GM18873 (cell line): ENCODE measurements at regions not wholly inside any gene's neighbourhood (a gene's known extent, or its start where the extent isn't known, plus 50 kb on each side); places are given as distances from the start of the nearest gene placed in this dataset.

Experiments used
- ATAC-seq: cut with Tn5 transposase; IDR thresholded peaks from one replicate; pipeline ENCODE4 v1.9.1; 2021; ENCODE audit warnings: mild to moderate bottlenecking, moderate library complexity, moderate number of reproducible peaks; ENCODE audit not compliant: unreplicated experiment, low FRiP score

GRCh38 chr18:42258301-42258965 lies 303.4 kb downstream of the PIK3C3 start:
- no peak for ATAC-seq

DNA sequence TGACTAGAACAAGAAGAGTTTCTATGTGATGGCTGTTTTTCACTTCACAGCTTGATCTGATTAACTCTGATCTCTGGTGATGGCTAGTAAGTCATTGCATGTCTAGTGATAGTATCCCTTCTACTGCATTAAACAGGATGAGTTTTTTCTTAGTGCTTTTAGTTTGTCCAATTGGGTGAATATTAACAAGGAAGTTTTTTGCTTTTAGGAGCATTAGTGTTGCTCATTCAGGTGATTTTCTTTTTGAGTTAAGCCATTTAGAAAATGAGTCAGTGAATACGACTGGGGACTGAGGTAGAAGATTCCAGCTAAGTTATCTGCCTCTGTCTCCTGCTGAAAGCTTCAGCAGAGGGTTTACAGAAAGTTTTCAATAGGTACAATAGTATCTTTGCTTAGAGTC lies 306.7 kb downstream of the PIK3C3 start:
- no peak for ATAC-seq

DNA sequence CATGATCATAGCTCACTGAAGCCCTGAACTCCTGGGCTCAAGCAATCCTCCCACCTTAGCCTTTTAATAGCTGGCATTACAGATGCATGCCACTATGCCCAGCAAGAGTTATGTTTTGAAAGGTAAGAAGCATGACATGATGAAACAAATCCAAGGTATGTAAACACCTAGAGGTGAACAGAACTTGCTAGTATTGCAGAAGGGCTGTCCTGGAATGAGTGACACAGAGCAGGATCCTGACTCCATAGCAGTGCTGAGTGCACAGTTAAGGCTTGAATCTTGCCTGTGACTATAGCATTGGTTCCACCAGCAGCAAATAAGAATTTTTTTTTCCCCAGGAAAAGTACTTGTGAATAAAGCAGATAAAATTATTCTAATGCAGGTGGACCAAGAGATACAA lies 309.5 kb downstream of the PIK3C3 start:
- no peak for ATAC-seq

DNA sequence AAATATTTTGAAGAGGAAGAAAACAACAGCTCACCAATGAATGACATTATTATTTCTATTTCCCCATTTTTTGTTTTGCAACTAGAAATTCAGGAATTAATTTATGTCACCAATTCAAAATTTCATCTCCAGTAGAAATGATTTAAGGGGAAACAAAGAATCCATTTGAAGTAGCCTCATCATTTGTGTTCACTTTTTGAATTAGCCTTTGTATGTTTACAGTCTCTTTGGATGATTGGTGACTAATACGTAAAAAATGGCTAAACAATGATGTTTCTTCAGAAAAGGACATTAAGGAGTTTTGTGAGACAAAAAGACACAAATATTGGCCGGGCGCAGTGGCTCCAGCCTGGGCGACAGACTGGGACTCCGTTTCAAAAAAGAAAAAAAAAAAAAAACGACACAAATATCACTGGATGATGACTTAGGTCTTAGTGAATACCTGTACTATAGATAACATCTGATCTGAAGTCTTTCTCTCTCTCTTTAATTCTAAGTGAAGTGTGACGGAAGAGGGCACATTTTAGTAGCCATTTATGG lies 313.2 kb downstream of the PIK3C3 start:
- no peak for ATAC-seq

- ATAC-seq, result no peak
These were observed 313.8 kb downstream of the PIK3C3 start for GRCh38 chr18:42268798-42269197.

DNA sequence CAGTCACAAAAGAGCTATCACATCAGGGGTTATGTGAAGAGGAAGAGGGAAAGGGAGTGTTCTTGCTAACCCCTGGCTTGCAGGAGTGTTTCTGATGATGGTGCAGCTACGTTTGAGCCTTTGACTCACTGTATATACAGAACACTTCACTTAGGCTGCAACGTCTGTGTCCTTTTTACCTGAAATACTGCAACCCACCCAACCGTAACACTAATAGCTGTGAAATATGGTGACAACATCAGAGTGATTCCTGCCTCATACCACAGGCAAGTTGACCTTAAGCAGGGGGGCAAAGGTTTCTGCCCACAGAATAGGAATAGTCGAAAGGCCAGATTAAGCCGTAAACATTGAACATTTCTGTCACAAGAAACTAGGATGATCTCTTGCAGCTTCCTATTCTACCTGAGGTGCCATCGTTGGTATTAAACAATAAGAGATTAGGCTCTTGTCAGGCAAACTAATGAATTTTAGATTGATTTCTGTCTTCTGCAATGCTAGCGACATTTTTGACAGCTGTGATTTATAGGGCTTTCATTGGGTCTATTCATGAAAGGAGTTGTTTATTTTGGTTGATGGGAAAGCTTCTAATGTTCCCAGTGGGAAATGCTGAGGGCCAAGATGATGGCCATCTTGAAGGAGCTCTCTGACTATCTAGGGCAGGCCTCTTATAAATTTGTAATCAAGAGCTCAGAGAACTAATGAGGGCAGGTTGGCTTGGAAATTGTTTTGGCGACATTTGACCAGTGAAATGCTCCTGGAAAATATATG lies 316.8 kb downstream of the PIK3C3 start:
- ATAC-seq, result no peak

DNA sequence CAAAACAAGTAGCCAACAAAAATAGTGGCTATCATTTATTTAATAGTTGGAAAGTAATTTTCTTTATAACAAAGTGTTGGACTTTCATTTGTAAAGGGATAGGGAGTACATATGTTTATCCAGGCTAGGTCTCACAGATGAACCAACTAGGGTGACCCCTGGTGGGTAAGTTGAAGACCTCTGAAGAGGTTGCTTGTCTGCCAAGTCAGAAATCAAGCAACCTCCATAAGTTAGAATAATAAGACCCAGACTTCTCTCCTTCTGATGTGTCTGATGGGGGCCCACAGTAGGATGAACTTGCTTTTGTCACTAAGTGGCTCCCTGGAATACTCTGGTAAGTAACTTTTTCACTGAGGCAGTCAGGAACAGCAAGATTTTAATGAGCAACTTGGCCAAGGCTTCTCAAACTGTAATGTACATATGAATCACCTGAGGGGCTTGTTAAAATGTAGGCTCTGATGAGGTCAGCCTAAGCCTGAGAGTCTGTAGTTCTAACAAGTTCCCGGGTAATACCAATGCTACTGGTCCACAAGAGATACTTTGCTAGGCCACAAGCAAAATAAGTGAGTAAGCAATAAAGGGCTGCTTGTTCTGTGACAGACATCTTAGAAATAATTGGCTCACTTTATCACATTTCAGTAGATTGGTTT lies 319.6 kb downstream of the PIK3C3 start:
- ATAC-seq, result no peak

- ATAC-seq, result no peak
These were observed 320.1 kb downstream of the PIK3C3 start for GRCh38 chr18:42275138-42275535.

GRCh38 chr18:42275949-42276730 lies 321.1 kb downstream of the PIK3C3 start:
- no peak for ATAC-seq

GRCh38 chr18:42281124-42281523 lies 326.1 kb downstream of the PIK3C3 start:
- ATAC-seq, result no peak

GRCh38 chr18:42281851-42282250 lies 326.8 kb downstream of the PIK3C3 start:
- no peak for ATAC-seq

- ATAC-seq, result no peak
These were observed 332.0 kb downstream of the PIK3C3 start for GRCh38 chr18:42287047-42287446.

GRCh38 chr18:42288129-42288528 lies 333.1 kb downstream of the PIK3C3 start:
- no peak for ATAC-seq

GRCh38 chr18:42289526-42289925 lies 334.5 kb downstream of the PIK3C3 start:
- ATAC-seq, result no peak

DNA sequence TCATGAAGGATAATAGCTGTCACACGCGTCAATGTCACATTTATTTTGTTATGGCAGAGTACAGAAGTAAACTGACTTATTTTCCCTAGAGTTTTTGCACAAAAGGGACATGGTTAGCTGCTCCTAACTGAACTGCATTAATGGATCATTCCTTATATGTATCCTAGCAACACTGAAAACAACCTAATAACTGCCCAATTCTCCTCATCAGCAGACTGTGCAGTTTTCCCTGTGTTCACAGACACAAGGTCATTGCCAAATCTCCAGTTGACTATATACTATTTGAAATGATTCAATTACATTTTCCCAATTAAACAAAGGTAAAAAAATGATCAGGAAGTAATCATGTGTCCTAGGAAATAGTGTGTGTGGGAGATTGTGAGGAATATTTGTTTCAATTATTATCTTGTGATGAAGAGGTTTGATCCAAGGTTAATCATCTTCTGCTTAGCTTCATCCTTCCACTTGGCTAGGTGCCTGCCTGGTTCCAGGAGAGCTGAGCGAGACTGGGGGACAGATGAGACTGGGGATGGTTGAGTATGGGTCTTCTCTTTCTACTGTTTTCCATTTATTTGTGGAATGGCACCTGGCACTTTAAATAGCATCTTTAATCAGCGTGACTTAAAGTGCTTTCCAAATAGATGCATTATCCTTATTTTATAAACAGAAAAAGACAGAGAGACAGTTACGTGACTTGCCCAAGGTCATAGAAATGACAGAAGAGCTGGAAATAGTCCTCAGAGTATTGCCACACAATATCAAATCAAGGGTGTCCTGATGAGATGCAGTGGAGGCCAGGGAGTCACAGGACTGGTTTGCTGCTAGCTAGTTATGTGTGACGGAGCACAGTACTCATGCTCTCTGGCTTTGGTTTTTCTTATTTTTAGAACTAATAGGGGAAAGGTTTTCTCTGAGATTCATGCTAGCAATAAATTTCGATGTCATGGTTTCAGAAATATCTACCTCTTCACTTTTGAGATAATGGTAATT lies 335.6 kb downstream of the PIK3C3 start:
- no peak for ATAC-seq

DNA sequence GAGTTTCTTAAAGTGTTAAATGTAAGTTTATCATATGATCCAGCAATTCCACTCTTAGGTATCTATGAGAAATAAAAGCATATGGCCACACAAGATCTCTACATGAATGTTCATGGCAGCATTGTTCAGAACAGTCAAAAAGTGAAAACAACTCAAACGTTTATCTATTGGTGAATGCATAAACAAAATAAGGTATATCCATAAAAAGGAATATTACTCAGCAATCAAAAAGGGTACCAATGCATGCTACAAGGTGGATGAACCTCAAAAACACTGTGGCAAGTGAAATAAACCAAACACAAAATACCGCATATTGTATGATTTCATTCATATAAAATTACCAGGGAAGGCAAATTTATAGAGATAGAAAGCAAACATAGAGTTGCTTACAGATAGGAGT lies 337.6 kb downstream of the PIK3C3 start:
- ATAC-seq, result no peak

- ATAC-seq, result no peak
These were observed 341.2 kb downstream of the PIK3C3 start for GRCh38 chr18:42296192-42296591.

DNA sequence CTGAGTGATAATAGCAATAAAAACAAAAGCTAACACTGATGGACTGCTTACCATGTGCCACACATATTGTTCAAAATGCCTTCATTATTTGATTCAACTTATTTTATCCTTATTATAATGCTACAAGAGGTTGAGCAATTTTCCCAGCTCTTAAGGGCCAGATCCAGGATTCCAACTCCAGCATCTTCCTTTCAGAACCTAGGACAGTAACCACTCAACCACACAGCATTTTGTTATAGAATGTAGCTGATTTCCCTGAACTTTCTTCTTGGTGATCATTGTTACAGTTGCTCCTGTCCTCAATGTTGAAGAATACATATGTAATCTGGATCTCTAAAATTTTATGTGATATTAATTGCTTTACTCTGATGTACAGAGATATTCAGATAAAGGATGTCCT lies 341.7 kb downstream of the PIK3C3 start:
- no peak for ATAC-seq
